ENCODE measurements at regions not wholly inside any gene's neighbourhood (a gene's known extent, or its start where the extent isn't known, plus 50 kb on each side); places are given as distances from the start of the nearest gene placed in this dataset.
"Not testable (repeated sequence)": the region's sequence is repeated elsewhere in the genome, so short reads cannot be mapped to it uniquely, and the experiment has no call there.

DNA sequence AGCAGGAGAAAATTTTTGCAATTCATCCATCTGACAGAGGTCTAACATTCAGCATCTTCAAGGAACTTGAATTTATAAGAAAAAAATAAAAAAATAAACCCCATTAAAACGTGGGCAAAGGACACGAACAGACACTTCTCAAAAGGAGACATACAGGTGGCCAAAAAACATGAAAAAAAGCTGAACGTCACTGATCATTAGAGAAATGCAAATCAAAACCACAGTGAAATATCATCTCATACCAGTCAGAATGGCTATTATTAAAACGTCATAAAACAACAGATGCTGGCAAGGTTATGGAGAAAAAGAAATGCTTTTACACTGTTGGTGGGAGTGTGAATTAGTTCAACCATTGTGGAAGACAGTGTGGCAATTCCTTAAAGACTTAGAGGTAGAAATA is 209.2 kb downstream of the SPRY1 start:
- H3K9me3 Mint-ChIP-seq, H3K36me3 Mint-ChIP-seq, H3K4me3 Mint-ChIP-seq, H3K27me3 Mint-ChIP-seq, H3K27ac Mint-ChIP-seq: not testable (repeated sequence)
- peaks cover 12 to 14% (median 14%) of the 10 kb centered on the region in 3 donors for H3K4me1 Mint-ChIP-seq

DNA sequence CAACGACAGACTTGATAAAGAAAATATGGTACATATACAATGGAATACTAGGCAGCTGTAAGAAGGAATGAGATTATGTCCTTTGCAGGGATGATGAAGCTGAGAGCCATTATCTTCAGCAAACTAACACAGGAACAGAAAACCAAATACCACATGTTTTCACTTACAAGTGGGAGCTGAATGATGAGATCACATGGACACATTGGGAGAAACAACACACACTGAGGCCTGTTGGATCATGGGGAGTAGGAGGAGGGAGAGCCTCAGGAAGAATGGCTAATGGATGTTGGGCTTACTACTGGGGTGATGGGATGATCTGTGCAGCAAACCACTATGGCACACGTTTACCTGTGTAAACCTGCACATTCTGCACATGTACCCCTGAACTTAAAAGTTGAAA is 209.7 kb downstream of the SPRY1 start:
- H3K9me3 Mint-ChIP-seq = peaks cover 0 to 2% (median 0%) of the 10 kb centered on the region in 3 donors
- H3K4me1 Mint-ChIP-seq = peaks cover 8 to 14% (median 10%) of the 10 kb centered on the region in 3 donors
- H3K4me3 Mint-ChIP-seq = no peak overlapping the region
- no peaks in the 10 kb centered on the region for H3K27me3 Mint-ChIP-seq
- H3K27ac Mint-ChIP-seq = no peak overlapping the region
- peaks cover 2% of the 10 kb centered on the region for H3K36me3 Mint-ChIP-seq

DNA sequence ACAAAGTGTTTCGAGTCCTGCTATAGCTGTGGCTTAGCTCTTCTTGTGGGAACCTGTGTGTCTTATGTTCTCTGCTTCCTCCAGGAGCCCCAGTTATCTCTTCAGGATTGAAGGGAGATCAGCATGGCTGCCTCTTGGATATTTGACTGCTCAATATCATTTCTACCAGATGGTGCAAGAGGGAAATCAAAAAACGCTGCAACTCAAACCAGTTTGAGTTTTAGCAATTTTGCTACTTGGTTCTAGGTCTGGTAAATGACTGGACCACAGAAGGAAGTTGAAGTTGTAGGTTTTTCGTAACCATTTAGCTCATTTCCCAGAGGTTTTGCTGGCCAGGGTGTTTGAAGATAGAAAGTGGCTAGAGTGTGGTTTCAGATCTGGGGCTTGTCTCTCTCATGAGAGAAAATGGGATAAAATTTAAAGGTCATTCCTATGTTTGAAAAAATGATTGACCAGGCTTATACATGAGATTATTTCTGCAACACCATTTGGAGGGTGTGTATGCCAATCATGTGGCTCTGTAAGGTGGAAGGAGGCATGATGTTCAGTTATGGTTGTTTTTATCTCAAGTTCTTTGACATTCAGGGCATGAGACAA is 210.4 kb downstream of the SPRY1 start:
- H3K4me1 Mint-ChIP-seq = peaks cover 8 to 14% (median 10%) of the 10 kb centered on the region in 3 donors
- no peak overlapping the region for H3K27ac Mint-ChIP-seq
- no peaks in the 10 kb centered on the region for H3K27me3 Mint-ChIP-seq
- peaks cover under 1% of the 10 kb centered on the region for H3K36me3 Mint-ChIP-seq
- no peak overlapping the region for H3K4me3 Mint-ChIP-seq
- peaks cover 0 to under 1% (median 0%) of the 10 kb centered on the region in 3 donors for H3K9me3 Mint-ChIP-seq

DNA sequence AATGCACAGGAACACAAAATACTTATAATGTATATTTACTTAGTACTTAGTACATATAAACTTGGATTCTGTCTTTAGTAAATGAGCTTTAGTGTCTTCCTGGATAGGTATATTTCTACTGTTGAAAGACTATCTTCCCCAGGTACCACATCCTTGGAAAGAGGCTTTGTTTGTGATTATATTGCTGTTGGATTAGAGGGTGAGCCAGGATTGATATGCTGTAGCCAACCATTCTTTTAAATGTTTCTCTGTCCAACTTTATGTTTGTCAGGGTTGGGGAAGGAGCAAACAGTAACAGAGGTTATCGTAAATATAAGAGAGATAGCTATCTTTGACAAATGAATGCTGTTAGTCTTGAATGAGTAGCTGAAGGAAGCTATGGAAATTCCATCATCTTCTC is 213.2 kb downstream of the SPRY1 start:
- H3K4me3 Mint-ChIP-seq = no peak overlapping the region
- no peaks in the 10 kb centered on the region for H3K9me3 Mint-ChIP-seq
- H3K27ac Mint-ChIP-seq = no peak overlapping the region
- peaks cover 3% of the 10 kb centered on the region for H3K36me3 Mint-ChIP-seq
- no peaks in the 10 kb centered on the region for H3K27me3 Mint-ChIP-seq
- H3K4me1 Mint-ChIP-seq = peaks cover 8 to 12% (median 10%) of the 10 kb centered on the region in 3 donors

DNA sequence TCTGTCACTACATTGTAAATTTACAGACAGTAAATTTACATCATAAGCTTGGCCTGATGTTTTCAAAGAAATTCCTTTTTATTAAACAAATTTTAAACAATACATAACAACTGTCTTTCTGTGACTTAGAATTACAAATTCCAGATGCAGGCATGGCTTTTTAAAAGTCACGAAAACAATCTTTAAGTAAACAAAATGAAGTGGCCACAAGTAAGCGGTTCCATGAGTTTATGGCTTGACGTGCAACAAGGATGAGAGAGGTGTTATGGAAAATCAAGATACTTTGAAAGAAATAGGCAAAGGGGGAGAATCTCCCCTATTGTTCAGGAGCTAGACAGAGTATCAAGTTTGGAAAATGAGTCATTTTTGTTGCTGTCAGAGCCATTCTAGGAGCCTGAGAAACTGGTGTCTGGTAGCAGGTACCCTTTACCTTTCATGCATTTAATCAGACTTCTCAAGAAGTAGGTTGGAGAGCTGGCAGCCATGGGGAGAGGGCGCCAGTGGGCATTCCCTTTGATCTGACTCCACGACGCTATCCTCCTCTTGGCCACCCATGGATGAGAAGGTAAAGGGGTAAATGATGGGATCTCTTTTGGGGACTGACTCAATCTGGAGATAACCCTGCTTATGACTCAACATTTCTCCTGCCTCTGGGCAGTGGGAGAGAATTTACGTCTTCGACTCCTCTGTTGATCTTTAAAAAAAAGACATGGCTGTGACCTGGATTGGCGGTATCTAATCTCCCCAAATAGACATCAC is 217.2 kb downstream of the SPRY1 start:
- Mint-ChIP-seq H3K27ac (no peak overlapping the region), H3K9me3 (peaks cover 0 to 2% (median 0%) of the 10 kb centered on the region in 3 donors), H3K36me3 (peaks cover 5% of the 10 kb centered on the region), H3K4me3 (no peak overlapping the region), H3K4me1 (peaks cover 8 to 16% (median 12%) of the 10 kb centered on the region in 3 donors), H3K27me3 (no peaks in the 10 kb centered on the region)

DNA sequence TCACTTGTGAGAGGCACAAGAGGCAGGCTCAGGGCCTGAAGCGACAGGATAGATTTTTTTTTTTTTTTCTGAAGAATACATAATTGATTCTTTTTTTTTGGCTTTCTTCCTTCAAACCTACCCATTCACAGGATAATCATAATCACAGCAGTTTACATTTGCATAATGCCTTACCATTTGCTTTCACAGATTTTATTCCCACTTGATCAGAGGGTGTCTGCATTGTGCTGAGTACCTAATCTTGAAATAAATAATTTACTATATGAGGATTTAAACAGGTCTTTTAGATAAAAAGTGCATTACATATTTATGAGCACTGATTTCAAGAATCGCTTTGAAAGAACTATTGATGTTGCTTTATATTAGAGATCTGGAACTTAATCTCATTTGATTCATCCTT is 219.3 kb downstream of the SPRY1 start:
- peaks cover 8 to 16% (median 12%) of the 10 kb centered on the region in 3 donors for H3K4me1 Mint-ChIP-seq
- no peak overlapping the region for H3K27ac Mint-ChIP-seq
- peaks cover 0 to 2% (median 0%) of the 10 kb centered on the region in 3 donors for H3K9me3 Mint-ChIP-seq
- peaks cover 2% of the 10 kb centered on the region for H3K27me3 Mint-ChIP-seq
- H3K4me3 Mint-ChIP-seq = no peak overlapping the region
- peaks cover 5% of the 10 kb centered on the region for H3K36me3 Mint-ChIP-seq

DNA sequence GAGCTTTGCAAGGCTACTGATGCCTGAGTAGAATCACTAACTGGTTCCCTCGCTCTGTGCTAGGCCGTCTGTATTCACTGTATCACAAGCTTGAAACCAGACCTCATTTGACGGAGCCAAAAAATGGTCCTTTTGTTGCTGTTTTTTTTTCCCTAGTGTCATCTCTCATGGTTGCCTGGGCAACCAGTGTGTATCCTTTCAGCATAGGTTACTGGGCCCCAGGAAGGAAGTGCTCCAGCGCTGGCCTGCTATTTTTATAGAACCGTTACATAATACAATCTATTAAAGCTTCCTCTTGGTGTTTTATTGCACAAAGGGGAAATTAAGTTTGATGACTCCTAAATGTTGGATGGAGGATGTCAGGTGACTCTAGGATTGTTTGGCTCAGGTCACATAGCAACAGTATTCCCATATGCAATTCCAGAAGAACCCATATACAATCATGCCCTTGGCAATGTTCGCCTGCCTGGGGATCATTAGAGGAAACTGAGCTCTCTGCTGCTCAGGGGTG is 220.4 kb downstream of the SPRY1 start:
- Mint-ChIP-seq H3K27me3 (peaks cover 2% of the 10 kb centered on the region), H3K4me1 (peaks cover 8 to 19% (median 12%) of the 10 kb centered on the region in 3 donors), H3K27ac (peak overlapping the region in 1 of 3 donors; percentile 47), H3K36me3 (peaks cover 5% of the 10 kb centered on the region), H3K4me3 (peak overlapping the region in 1 of 4 donors; percentile 33), H3K9me3 (peaks cover 0 to 2% (median 0%) of the 10 kb centered on the region in 3 donors)

DNA sequence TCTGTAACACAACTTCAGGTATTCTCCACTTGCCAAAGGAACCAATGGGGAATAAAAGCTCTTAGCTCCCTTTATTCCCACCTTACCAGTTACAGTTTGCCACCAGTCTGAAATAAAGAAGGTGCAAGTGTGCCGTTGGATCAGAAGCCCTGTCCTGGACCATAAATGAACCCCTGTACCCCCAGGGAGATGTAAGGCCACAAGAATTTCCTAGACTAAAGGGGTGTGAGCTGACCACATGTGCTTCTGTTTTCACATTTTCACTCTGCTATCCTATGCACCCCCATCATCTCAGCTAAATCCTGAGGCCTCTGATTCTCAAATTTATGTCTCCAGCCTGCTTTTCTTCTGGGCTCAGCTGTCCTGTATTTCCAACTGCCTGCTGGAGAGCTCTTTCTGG is 221.2 kb downstream of the SPRY1 start:
- Mint-ChIP-seq H3K27me3 (peaks cover 2% of the 10 kb centered on the region), H3K4me1 (peaks cover 8 to 19% (median 12%) of the 10 kb centered on the region in 3 donors), H3K27ac (no peak overlapping the region), H3K4me3 (peak overlapping the region in 1 of 4 donors; percentile 21), H3K9me3 (peaks cover 0 to 2% (median 0%) of the 10 kb centered on the region in 3 donors), H3K36me3 (peaks cover 3% of the 10 kb centered on the region)

DNA sequence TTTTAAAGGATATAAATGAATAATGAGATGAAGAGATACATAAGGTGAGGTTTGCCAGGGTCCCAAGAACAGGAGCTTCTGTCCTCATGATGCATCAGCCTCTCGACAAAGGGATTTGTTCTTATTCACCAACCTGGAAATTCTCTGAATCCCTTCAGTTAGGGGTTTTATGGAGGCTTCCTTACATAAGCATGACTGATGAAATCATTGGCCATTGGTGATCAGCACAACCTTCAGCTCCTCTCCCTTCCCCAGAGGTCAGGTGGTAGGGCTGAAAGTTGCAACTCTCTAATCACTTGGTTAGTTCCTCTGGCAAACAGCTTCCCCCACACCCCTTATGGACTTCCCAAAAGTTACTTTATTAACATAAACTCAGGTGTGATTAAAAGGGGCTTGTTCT is 222.0 kb downstream of the SPRY1 start:
- peaks cover 2% of the 10 kb centered on the region for H3K27me3 Mint-ChIP-seq
- peaks cover 1% of the 10 kb centered on the region for H3K36me3 Mint-ChIP-seq
- H3K4me1 Mint-ChIP-seq = peaks cover 8 to 19% (median 12%) of the 10 kb centered on the region in 3 donors
- H3K9me3 Mint-ChIP-seq = peaks cover 0 to 2% (median 0%) of the 10 kb centered on the region in 3 donors
- no peak overlapping the region for H3K27ac Mint-ChIP-seq
- H3K4me3 Mint-ChIP-seq = no peak overlapping the region

DNA sequence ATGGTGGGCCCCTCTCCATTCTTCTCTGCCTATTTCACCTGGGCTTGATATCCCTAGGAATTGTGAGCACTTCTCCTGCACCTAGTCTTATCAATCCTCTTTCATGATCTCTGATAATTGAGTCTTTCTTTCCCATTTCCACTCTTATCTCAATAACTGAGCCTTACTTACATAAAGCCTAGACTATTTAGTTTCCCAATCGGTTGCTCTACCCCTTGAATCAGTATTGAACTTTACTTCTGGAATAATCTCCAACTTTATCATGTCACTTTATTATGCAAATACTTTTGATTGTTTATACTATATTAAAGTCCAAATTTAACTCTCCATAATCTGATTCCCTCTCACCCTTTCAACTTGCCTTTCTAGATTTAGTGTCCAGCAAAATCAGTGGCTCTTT is 222.7 kb downstream of the SPRY1 start:
- Mint-ChIP-seq H3K4me1 (peaks cover 8 to 19% (median 12%) of the 10 kb centered on the region in 3 donors), H3K27ac (no peak overlapping the region), H3K36me3 (peaks cover 1% of the 10 kb centered on the region)

DNA sequence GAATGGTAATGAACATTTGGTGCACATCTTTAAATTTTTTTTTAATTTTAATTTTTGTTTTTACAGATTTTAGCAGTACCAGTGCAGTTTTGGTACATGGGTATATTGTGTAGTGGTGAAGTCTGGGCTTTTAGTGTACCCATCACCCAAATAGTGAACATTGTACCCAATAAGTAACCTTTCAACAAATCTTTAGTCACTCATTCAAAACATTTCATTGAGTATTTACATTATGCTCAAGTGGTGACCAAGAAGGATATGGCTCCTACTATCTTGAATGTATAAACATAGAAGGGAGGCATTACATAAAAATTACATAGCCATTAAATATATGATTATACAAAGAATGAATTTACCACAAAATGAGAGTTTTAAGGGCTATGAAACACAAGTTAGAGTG is 223.3 kb downstream of the SPRY1 start:
- peaks cover 10 to 19% (median 12%) of the 10 kb centered on the region in 3 donors for H3K4me1 Mint-ChIP-seq

More for the DNA sequence above, 222.7 kb downstream of the SPRY1 start:
- Mint-ChIP-seq H3K9me3 (peaks cover 0 to 2% (median 0%) of the 10 kb centered on the region in 3 donors), H3K27me3 (peaks cover 2% of the 10 kb centered on the region), H3K4me3 (no peak overlapping the region)

DNA sequence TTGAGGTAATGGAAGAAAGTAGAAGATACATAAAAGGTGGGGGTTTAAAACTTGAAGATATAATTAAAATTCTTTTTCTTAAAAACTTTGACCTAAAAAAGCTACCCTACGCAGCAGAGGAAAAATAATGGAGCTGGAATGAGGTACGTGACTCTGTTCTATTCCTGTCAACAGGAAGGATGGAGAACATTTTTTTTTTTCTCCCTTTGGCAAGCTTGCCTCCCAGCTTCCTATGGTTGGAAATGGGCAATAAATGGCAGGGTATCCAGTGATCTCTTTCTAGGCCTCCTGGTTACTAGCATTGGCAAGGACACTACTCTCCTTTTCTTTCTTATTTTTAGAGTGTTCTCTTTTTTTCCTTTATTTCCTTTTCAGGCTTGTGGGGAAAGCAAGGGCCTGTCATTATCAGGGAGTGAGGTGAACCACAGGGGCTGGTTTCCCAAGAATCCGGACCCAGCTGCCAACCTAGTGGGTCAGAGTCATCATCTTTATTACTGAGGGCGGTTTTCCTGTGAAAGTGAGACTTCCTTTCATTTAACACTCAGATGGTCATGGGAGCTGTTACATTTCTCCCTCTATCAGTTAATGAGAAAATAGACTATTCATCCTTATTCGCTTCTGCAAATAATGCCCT is 224.6 kb downstream of the SPRY1 start:
- H3K27ac Mint-ChIP-seq = no peak overlapping the region
- H3K27me3 Mint-ChIP-seq = peaks cover 5% of the 10 kb centered on the region
- no peak overlapping the region for H3K4me3 Mint-ChIP-seq
- H3K4me1 Mint-ChIP-seq = peaks cover 12 to 20% (median 12%) of the 10 kb centered on the region in 3 donors
- H3K9me3 Mint-ChIP-seq = peaks cover 0 to 2% (median 0%) of the 10 kb centered on the region in 3 donors
- peaks cover 1% of the 10 kb centered on the region for H3K36me3 Mint-ChIP-seq

More for the DNA sequence above, 223.3 kb downstream of the SPRY1 start:
- peak overlapping the region in 1 of 4 donors; percentile 13 for H3K4me3 Mint-ChIP-seq
- H3K27ac Mint-ChIP-seq = no peak overlapping the region
- H3K36me3 Mint-ChIP-seq = peaks cover 1% of the 10 kb centered on the region
- H3K9me3 Mint-ChIP-seq = peaks cover 0 to 2% (median 0%) of the 10 kb centered on the region in 3 donors
- H3K27me3 Mint-ChIP-seq = peaks cover 2% of the 10 kb centered on the region

DNA sequence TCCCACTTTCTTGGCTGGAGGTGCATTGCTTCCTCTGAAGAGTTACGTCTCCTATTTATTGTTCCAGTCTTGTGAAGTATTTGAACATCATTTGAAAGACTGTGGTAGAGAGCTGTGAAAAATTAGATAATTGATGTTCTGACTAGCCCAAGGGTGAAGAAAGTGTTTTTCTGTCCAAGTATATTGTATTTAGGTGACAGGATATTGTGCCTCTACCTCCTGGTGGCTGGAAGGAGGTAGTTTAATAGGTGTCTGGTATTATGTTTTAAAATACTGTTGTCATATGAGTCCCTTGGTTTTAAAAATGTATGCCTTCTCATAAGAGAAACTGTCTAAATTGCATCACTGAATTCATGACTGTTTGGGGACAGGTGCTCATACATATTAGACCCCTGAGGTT is 226.0 kb downstream of the SPRY1 start:
- Mint-ChIP-seq H3K4me3 (no peak overlapping the region), H3K9me3 (no peaks in the 10 kb centered on the region), H3K27me3 (peaks cover 5% of the 10 kb centered on the region), H3K4me1 (peaks cover 3 to 10% (median 4%) of the 10 kb centered on the region in 3 donors), H3K36me3 (no peaks in the 10 kb centered on the region), H3K27ac (no peak overlapping the region)

DNA sequence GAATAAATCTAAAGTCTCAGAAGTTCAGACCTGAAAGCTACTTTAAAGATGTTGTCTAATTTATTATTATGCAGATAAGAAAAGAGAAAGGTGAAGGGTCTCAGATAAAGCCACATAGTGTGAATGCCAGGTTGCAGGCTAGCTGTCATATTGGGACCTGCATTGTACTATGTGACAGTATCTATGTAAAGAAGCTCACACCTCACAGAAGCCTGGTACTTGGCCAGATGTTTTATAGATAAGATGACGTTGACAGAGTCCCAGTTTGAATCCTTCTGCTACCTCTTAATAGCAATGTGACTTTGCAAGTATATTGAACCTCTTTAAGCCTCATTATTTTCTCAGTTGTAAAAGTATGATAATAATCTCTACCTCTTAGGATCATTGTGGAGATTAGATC is 227.0 kb downstream of the SPRY1 start:
- Mint-ChIP-seq H3K27me3 (peaks cover 5% of the 10 kb centered on the region), H3K4me3 (no peak overlapping the region), H3K4me1 (peaks cover 0 to 4% (median 4%) of the 10 kb centered on the region in 3 donors), H3K9me3 (no peaks in the 10 kb centered on the region), H3K27ac (no peak overlapping the region), H3K36me3 (no peaks in the 10 kb centered on the region)

DNA sequence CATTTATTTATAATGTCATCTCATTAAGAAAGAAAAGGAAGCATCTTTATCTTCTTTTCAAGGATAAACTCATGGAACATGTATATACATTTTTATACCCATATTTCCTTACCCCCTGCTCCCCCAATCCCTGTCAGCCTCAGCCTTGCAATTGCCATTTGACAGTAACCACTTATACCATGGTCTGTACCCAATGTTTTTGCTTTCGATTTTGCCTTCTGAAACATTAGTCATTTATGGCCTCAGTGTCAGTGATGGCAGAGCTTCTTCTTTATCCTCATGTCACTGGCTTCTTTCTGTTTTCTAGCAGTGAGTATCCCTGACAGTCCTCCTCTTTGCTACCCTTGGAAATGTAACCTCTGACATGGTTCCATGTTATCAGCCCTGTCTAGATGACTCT is 228.4 kb downstream of the SPRY1 start:
- Mint-ChIP-seq H3K27me3 (peaks cover 5% of the 10 kb centered on the region), H3K4me3 (no peak overlapping the region), H3K27ac (no peak overlapping the region), H3K9me3 (no peaks in the 10 kb centered on the region), H3K36me3 (no peaks in the 10 kb centered on the region), H3K4me1 (peaks cover 0 to 4% (median 4%) of the 10 kb centered on the region in 3 donors)

Measured in IgD-negative memory B cell (primary cell).